WTC11 (cell line): ENCODE measurements at regions not wholly inside any gene's neighbourhood (a gene's known extent, or its start where the extent isn't known, plus 50 kb on each side); places are given as distances from the start of the nearest gene placed in this dataset.

Source experiments
- ATAC-seq: fragments of 200-7000 bp; cut with Tn5 transposase; 2 replicates; pipeline ENCODE4 v1.10.0; 2021; ENCODE audit warnings: mild to moderate bottlenecking, moderate library complexity
- CTCF ChIA-PET: fragments of 300-600 bp; sonication (Branson Sonifier 250); formaldehyde crosslinking; loops from one replicate; lab custom pipeline; 2021; ENCODE audit warnings: antibody characterized with exemption; lab: Charles Lee
- POLR2A ChIA-PET: fragments of 350-600 bp; sonication (Branson Sonifier 250); formaldehyde crosslinking; loops from one replicate; lab custom pipeline; 2021; ENCODE audit warnings: antibody characterized with exemption; lab: Charles Lee
- DNase-seq: peaks from one replicate; pipeline ENCODE4 v3.0.0; 2021; ENCODE audit warnings: low spot score
- H3K27ac Mint-ChIP-seq: 2 replicates; pipeline ENCODE4 v1.8.0; 2021; ENCODE audit warnings: mixed read lengths
- H3K27me3 Mint-ChIP-seq: 2 replicates; pipeline ENCODE4 v1.8.0; 2021; ENCODE audit warnings: low read depth, mild to moderate bottlenecking, moderate library complexity, mixed read lengths
- H3K36me3 Mint-ChIP-seq: 2 replicates; pipeline ENCODE4 v1.8.0; 2021; ENCODE audit warnings: mixed read lengths
- H3K4me1 Mint-ChIP-seq: 2 replicates; pipeline ENCODE4 v1.8.0; 2022; ENCODE audit warnings: mixed read lengths
- H3K4me3 Mint-ChIP-seq: 2 replicates; pipeline ENCODE4 v1.8.0; 2021; ENCODE audit warnings: mild to moderate bottlenecking, moderate library complexity, mixed read lengths
- H3K9me3 Mint-ChIP-seq: 2 replicates; pipeline ENCODE4 v1.8.0; 2021; ENCODE audit warnings: mixed read lengths
- ATF2 ChIP-seq: sonication (generic); formaldehyde crosslinking; IDR thresholded peaks from 2 replicates; pipeline ENCODE4 v1.8.1; 2022; ENCODE audit warnings: low read depth, missing genetic modification reagents, borderline replicate concordance
- CREB1 ChIP-seq: sonication (generic); formaldehyde crosslinking; IDR thresholded peaks from 2 replicates; pipeline ENCODE4 v1.8.0; 2023; ENCODE audit warnings: mild to moderate bottlenecking, missing genetic modification reagents
- ELF4 ChIP-seq: sonication (generic); formaldehyde crosslinking; IDR thresholded peaks from 2 replicates; pipeline ENCODE4 v1.8.1; 2022; ENCODE audit warnings: low read depth, mild to moderate bottlenecking, moderate library complexity, missing genetic modification reagents
- FOXJ3 ChIP-seq: sonication (generic); formaldehyde crosslinking; IDR thresholded peaks from 2 replicates; pipeline ENCODE4 v1.9.0; 2021; ENCODE audit warnings: missing genetic modification reagents, mild to moderate bottlenecking, borderline replicate concordance
- FOXP1 ChIP-seq: sonication (generic); formaldehyde crosslinking; IDR thresholded peaks from 2 replicates; pipeline ENCODE4 v1.8.0; 2022; ENCODE audit warnings: missing genetic modification reagents, mild to moderate bottlenecking, moderate library complexity, borderline replicate concordance
- GABPB1 ChIP-seq: sonication (generic); formaldehyde crosslinking; IDR thresholded peaks from 2 replicates; pipeline ENCODE4 v1.8.1; 2023; ENCODE audit warnings: mild to moderate bottlenecking, missing genetic modification reagents
- GRHL2 ChIP-seq: fragments of 250-450 bp; sonication (Bioruptor Pico); IDR thresholded peaks from 2 replicates; pipeline ENCODE4 v1.8.0; 2022; ENCODE audit warnings: mild to moderate bottlenecking, moderate library complexity; ENCODE audit not compliant: insufficient replicate concordance, severe bottlenecking
- KAT7 ChIP-seq: sonication (generic); formaldehyde crosslinking; IDR thresholded peaks from 2 replicates; pipeline ENCODE4 v1.8.1; 2023; ENCODE audit warnings: missing genetic modification reagents, mild to moderate bottlenecking, borderline replicate concordance
- MAX ChIP-seq: sonication (generic); formaldehyde crosslinking; IDR thresholded peaks from 2 replicates; pipeline ENCODE4 v1.8.0; 2022; ENCODE audit warnings: mild to moderate bottlenecking, missing genetic modification reagents
- MXD4 ChIP-seq: fragments of 250-450 bp; sonication (Bioruptor Pico); IDR thresholded peaks from 2 replicates; pipeline ENCODE4 v1.8.0; 2021; ENCODE audit warnings: mild to moderate bottlenecking, moderate library complexity, borderline replicate concordance
- NFATC4 ChIP-seq: fragments of 250-450 bp; sonication (Bioruptor Pico); IDR thresholded peaks from 2 replicates; pipeline ENCODE4 v1.9.0; 2021; ENCODE audit warnings: mild to moderate bottlenecking
- NFE2L1 ChIP-seq: sonication (generic); formaldehyde crosslinking; IDR thresholded peaks from 2 replicates; pipeline ENCODE4 v1.8.1; 2023; ENCODE audit warnings: missing genetic modification reagents
- NFYB ChIP-seq: sonication (generic); formaldehyde crosslinking; conservative IDR thresholded peaks from 2 replicates; pipeline ENCODE4 v1.8.0; 2022; ENCODE audit warnings: low read depth, missing genetic modification reagents
- ZNF138 ChIP-seq: sonication (generic); formaldehyde crosslinking; conservative IDR thresholded peaks from 2 replicates; pipeline ENCODE4 v1.8.1; 2022; ENCODE audit warnings: mild to moderate bottlenecking, moderate library complexity, missing genetic modification reagents
- ZNF317 ChIP-seq: sonication (generic); formaldehyde crosslinking; IDR thresholded peaks from 2 replicates; pipeline ENCODE4 v1.8.1; 2023; ENCODE audit warnings: low read depth, mild to moderate bottlenecking, moderate library complexity, missing genetic modification reagents, borderline replicate concordance
- ZNF416 ChIP-seq: fragments of 250-450 bp; sonication (Bioruptor Pico); IDR thresholded peaks from 2 replicates; pipeline ENCODE4 v1.9.0; 2021; ENCODE audit warnings: mild to moderate bottlenecking, inconsistent platforms
- ZNF423 ChIP-seq: fragments of 250-450 bp; sonication (Bioruptor Pico); IDR thresholded peaks from 2 replicates; pipeline ENCODE4 v2.1.2; 2022; ENCODE audit warnings: mild to moderate bottlenecking, moderate library complexity
- ZNF671 ChIP-seq: fragments of 250-450 bp; sonication (Bioruptor Pico); IDR thresholded peaks from 2 replicates; pipeline ENCODE4 v1.8.0; 2021; ENCODE audit warnings: mild to moderate bottlenecking
- ZSCAN18 ChIP-seq: fragments of 250-450 bp; sonication (Bioruptor Pico); IDR thresholded peaks from 2 replicates; pipeline ENCODE4 v2.1.2; 2022; ENCODE audit warnings: mild to moderate bottlenecking, moderate library complexity
- TF ChIP-seq, protein P1 (sequence below): fragments of 200-600 bp; IDR thresholded peaks from 2 replicates; pipeline ENCODE4 v1.8.0; 2022; ENCODE audit warnings: antibody characterized with exemption
- TF ChIP-seq, protein P2 (sequence below): sonication (generic); formaldehyde crosslinking; IDR thresholded peaks from 2 replicates; pipeline ENCODE4 v1.8.1; 2023; ENCODE audit warnings: mild to moderate bottlenecking, missing genetic modification reagents, moderate library complexity
- TF ChIP-seq, protein P3 (sequence below): fragments of 250-450 bp; sonication (Bioruptor Pico); IDR thresholded peaks from 2 replicates; pipeline ENCODE4 v1.9.0; 2021; ENCODE audit warnings: mild to moderate bottlenecking
- TF ChIP-seq, protein P4 (sequence below): fragments of 250-450 bp; sonication (Bioruptor Pico); IDR thresholded peaks from 2 replicates; pipeline ENCODE4 v1.8.0; 2021; ENCODE audit warnings: mild to moderate bottlenecking

DNA sequence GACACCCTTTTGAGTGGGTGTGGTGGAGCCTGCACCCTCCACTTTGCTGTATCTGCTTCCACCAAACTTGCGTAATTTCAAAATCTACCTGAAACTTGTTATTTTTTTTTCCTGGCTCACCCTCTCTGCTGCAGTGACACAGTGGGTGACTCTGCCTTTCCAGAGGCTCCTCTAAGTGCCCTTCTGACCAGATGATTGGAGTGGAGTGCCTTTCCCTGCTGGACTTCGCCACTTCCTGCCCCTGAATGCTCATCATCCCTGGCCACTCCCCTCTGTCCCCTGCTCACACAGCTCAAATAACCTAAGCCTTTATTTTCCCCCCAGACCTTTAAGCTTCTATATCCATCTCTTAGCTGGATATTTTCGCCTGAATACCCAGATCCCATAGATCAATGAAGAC is 777.5 kb upstream of the ID2 start:
- no peak for ATAC-seq
- Mint-ChIP-seq H3K36me3 (peaks cover 30% of the 10 kb centered on the region), H3K4me3 (no peak overlapping the region), H3K4me1 (peaks cover 49% of the 10 kb centered on the region), H3K9me3 (peaks cover 32% of the 10 kb centered on the region), H3K27me3 (peaks cover 4% of the 10 kb centered on the region), H3K27ac (no peak overlapping the region)
- no peak for DNase-seq
- no peak for TF ChIP-seq CREB1
- TF ChIP-seq, protein P1, sequence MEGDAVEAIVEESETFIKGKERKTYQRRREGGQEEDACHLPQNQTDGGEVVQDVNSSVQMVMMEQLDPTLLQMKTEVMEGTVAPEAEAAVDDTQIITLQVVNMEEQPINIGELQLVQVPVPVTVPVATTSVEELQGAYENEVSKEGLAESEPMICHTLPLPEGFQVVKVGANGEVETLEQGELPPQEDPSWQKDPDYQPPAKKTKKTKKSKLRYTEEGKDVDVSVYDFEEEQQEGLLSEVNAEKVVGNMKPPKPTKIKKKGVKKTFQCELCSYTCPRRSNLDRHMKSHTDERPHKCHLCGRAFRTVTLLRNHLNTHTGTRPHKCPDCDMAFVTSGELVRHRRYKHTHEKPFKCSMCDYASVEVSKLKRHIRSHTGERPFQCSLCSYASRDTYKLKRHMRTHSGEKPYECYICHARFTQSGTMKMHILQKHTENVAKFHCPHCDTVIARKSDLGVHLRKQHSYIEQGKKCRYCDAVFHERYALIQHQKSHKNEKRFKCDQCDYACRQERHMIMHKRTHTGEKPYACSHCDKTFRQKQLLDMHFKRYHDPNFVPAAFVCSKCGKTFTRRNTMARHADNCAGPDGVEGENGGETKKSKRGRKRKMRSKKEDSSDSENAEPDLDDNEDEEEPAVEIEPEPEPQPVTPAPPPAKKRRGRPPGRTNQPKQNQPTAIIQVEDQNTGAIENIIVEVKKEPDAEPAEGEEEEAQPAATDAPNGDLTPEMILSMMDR, result no peak
- TF ChIP-seq ELF4 (CRISPR knock-in tag), result no peak
- TF ChIP-seq MAX (CRISPR knock-in tag), result no peak
- no peak for TF ChIP-seq ZNF138
- TF ChIP-seq ATF2 (CRISPR knock-in tag), result no peak
- TF ChIP-seq ZNF317 (CRISPR knock-in tag), result no peak
- no peak for TF ChIP-seq KAT7 (CRISPR knock-in tag)
- TF ChIP-seq, protein P2, sequence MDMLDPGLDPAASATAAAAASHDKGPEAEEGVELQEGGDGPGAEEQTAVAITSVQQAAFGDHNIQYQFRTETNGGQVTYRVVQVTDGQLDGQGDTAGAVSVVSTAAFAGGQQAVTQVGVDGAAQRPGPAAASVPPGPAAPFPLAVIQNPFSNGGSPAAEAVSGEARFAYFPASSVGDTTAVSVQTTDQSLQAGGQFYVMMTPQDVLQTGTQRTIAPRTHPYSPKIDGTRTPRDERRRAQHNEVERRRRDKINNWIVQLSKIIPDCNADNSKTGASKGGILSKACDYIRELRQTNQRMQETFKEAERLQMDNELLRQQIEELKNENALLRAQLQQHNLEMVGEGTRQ (CRISPR knock-in tag), result no peak
- no peak for TF ChIP-seq GRHL2
- no peak for TF ChIP-seq NFYB
- no peak for TF ChIP-seq GABPB1
- no peak for TF ChIP-seq ZNF416
- TF ChIP-seq, protein P3, sequence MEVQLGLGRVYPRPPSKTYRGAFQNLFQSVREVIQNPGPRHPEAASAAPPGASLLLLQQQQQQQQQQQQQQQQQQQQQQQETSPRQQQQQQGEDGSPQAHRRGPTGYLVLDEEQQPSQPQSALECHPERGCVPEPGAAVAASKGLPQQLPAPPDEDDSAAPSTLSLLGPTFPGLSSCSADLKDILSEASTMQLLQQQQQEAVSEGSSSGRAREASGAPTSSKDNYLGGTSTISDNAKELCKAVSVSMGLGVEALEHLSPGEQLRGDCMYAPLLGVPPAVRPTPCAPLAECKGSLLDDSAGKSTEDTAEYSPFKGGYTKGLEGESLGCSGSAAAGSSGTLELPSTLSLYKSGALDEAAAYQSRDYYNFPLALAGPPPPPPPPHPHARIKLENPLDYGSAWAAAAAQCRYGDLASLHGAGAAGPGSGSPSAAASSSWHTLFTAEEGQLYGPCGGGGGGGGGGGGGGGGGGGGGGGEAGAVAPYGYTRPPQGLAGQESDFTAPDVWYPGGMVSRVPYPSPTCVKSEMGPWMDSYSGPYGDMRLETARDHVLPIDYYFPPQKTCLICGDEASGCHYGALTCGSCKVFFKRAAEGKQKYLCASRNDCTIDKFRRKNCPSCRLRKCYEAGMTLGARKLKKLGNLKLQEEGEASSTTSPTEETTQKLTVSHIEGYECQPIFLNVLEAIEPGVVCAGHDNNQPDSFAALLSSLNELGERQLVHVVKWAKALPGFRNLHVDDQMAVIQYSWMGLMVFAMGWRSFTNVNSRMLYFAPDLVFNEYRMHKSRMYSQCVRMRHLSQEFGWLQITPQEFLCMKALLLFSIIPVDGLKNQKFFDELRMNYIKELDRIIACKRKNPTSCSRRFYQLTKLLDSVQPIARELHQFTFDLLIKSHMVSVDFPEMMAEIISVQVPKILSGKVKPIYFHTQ, result no peak
- TF ChIP-seq, protein P4, sequence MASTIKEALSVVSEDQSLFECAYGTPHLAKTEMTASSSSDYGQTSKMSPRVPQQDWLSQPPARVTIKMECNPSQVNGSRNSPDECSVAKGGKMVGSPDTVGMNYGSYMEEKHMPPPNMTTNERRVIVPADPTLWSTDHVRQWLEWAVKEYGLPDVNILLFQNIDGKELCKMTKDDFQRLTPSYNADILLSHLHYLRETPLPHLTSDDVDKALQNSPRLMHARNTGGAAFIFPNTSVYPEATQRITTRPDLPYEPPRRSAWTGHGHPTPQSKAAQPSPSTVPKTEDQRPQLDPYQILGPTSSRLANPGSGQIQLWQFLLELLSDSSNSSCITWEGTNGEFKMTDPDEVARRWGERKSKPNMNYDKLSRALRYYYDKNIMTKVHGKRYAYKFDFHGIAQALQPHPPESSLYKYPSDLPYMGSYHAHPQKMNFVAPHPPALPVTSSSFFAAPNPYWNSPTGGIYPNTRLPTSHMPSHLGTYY, result no peak
- no peak for TF ChIP-seq NFE2L1 (CRISPR knock-in tag)
- ChIA-PET POLR2A (no interaction called here), CTCF (interaction anchor here (0.5 kb wide), 1 partner anchor 777 kb away, joined by 6 read pairs; no protein-coding TSS in a partner anchor)

- no peak overlapping the region for H3K27ac Mint-ChIP-seq
- DNase-seq (no peak), ATAC-seq (no peak)
- H3K4me3 Mint-ChIP-seq, result no peak overlapping the region
- H3K4me1 Mint-ChIP-seq, result peaks cover 36% of the 10 kb centered on the region
- peaks cover 35% of the 10 kb centered on the region for H3K9me3 Mint-ChIP-seq
- ChIA-PET POLR2A (no interaction called here), CTCF (no interaction called here)
- H3K36me3 Mint-ChIP-seq, result peaks cover 28% of the 10 kb centered on the region
- H3K27me3 Mint-ChIP-seq, result peaks cover 4% of the 10 kb centered on the region
- TF ChIP-seq ZSCAN18 (CRISPR knock-in tag) (no peak), NFE2L1 (CRISPR knock-in tag) (no peak), MXD4 (CRISPR knock-in tag) (no peak), FOXJ3 (no peak), ZNF423 (CRISPR knock-in tag) (no peak), ZNF671 (CRISPR knock-in tag) (no peak), ZNF416 (no peak), NFATC4 (CRISPR knock-in tag) (no peak), FOXP1 (CRISPR knock-in tag) (no peak)
- TF ChIP-seq, protein P4, result no peak
These were observed 776.1 kb upstream of the ID2 start for GRCh38 chr2:7905756-7906155.
